OCI-LY3 (cell line): ENCODE measurements at regions not wholly inside any gene's neighbourhood (a gene's known extent, or its start where the extent isn't known, plus 50 kb on each side); places are given as distances from the start of the nearest gene placed in this dataset.

Source experiments
- H2AFZ ChIP-seq: fragments of 200-600, 300-600 bp; shearing (Covaris generic); 2 replicates; pipeline ENCODE4 v1.6.0; 2014; ENCODE audit warnings: antibody characterized with exemption, low read depth, low read length
- H3K27ac ChIP-seq: fragments of 200-600, 300-600 bp; sonication (generic); 2 replicates; pipeline ENCODE4 v1.5.1; 2014; ENCODE audit warnings: mild to moderate bottlenecking, low read length, moderate library complexity, mixed read lengths
- H3K27me3 ChIP-seq: fragments of 200-600, 300-600 bp; sonication (generic); 2 replicates; pipeline ENCODE4 v1.6.1; 2014; ENCODE audit warnings: low read depth, low read length, mixed read lengths
- H3K36me3 ChIP-seq: fragments of 200-600, 300-600 bp; sonication (generic); replicated peaks from 2 replicates; pipeline ENCODE3; 2014; ENCODE audit warnings: low read depth, low read length, mixed read lengths
- H3K4me1 ChIP-seq: fragments of 300-600, 200-600 bp; sonication (generic); 2 replicates; pipeline ENCODE4 v1.6.1; 2014; ENCODE audit warnings: low read length, mixed read lengths
- H3K4me2 ChIP-seq: fragments of 200-600, 300-600 bp; sonication (generic); 2 replicates; pipeline ENCODE4 v1.6.1; 2014; ENCODE audit warnings: low read length, mixed read lengths
- H3K4me3 ChIP-seq: fragments of 300-600, 200-600 bp; sonication (generic); 2 replicates; pipeline ENCODE4 v1.5.1; 2014; ENCODE audit warnings: antibody characterized with exemption, mild to moderate bottlenecking, low read length, moderate library complexity
- H3K79me2 ChIP-seq: fragments of 300-600, 200-600 bp; shearing (Covaris generic); 2 replicates; pipeline ENCODE4 v1.6.1; 2014; ENCODE audit warnings: mild to moderate bottlenecking, low read length, mixed read lengths
- H3K9ac ChIP-seq: fragments of 300-600, 200-600 bp; shearing (Covaris generic); 2 replicates; pipeline ENCODE4 v1.6.0; 2014; ENCODE audit warnings: mild to moderate bottlenecking, low read length, moderate library complexity
- H3K9me3 ChIP-seq: fragments of 200-600, 300-600 bp; shearing (Covaris generic); 2 replicates; pipeline ENCODE4 v1.6.1; 2014; ENCODE audit warnings: low read length, mixed read lengths; ENCODE audit not compliant: insufficient read depth
- H4K20me1 ChIP-seq: fragments of 200-600, 300-600 bp; sonication (generic); 2 replicates; pipeline ENCODE4 v1.6.1; 2016; ENCODE audit warnings: low read length, mixed read lengths; ENCODE audit not compliant: insufficient read depth
- EZH2phosphoT487 ChIP-seq: fragments of 200-600 bp; shearing (Covaris generic); IDR thresholded peaks from 2 replicates; pipeline ENCODE4 v1.6.1; 2018; ENCODE audit warnings: antibody characterized with exemption, mixed run types, low read depth
- TF ChIP-seq, protein P1 (sequence below): fragments of 200-600, 300-600 bp; sonication (generic); IDR thresholded peaks from 2 replicates; pipeline ENCODE4 v1.5.1; 2014; ENCODE audit warnings: antibody characterized with exemption, low read length, low read depth

DNA sequence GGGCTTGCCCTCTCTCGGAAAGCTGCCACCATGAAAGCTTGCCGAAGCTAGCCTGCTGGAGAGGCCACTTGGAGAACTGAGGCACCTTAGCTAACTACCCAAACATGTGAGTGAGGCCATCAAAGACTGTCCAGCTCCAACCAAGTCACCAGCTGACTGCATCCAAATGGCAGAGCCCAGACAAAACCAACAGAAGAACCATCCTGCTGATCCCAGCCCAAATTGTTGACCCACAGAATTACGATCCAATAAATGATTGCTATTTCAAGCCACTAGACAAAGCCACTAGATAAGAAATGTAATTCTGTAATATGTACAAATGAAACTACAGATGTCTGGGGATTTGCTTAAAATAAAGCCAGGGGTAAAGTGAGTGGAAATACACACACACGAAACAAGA, 109.8 kb upstream of the TRPM1 start:
- Histone ChIP-seq H3K4me3 (no peak overlapping the region), H3K4me2 (no peak overlapping the region), H4K20me1 (no peaks in the 10 kb centered on the region), H3K9ac (no peak overlapping the region), H3K27ac (no peak overlapping the region), H3K79me2 (no peaks in the 10 kb centered on the region), H3K27me3 (no peaks in the 10 kb centered on the region), H2AFZ (no peak overlapping the region), H3K36me3 (peaks cover 6% of the 10 kb centered on the region), H3K9me3 (peaks cover 7% of the 10 kb centered on the region; the same call in 1 of the 2 replicates), H3K4me1 (peaks cover 12% of the 10 kb centered on the region)
- TF ChIP-seq, protein P1, sequence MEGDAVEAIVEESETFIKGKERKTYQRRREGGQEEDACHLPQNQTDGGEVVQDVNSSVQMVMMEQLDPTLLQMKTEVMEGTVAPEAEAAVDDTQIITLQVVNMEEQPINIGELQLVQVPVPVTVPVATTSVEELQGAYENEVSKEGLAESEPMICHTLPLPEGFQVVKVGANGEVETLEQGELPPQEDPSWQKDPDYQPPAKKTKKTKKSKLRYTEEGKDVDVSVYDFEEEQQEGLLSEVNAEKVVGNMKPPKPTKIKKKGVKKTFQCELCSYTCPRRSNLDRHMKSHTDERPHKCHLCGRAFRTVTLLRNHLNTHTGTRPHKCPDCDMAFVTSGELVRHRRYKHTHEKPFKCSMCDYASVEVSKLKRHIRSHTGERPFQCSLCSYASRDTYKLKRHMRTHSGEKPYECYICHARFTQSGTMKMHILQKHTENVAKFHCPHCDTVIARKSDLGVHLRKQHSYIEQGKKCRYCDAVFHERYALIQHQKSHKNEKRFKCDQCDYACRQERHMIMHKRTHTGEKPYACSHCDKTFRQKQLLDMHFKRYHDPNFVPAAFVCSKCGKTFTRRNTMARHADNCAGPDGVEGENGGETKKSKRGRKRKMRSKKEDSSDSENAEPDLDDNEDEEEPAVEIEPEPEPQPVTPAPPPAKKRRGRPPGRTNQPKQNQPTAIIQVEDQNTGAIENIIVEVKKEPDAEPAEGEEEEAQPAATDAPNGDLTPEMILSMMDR: no peak
- no peak for TF ChIP-seq EZH2phosphoT487

DNA sequence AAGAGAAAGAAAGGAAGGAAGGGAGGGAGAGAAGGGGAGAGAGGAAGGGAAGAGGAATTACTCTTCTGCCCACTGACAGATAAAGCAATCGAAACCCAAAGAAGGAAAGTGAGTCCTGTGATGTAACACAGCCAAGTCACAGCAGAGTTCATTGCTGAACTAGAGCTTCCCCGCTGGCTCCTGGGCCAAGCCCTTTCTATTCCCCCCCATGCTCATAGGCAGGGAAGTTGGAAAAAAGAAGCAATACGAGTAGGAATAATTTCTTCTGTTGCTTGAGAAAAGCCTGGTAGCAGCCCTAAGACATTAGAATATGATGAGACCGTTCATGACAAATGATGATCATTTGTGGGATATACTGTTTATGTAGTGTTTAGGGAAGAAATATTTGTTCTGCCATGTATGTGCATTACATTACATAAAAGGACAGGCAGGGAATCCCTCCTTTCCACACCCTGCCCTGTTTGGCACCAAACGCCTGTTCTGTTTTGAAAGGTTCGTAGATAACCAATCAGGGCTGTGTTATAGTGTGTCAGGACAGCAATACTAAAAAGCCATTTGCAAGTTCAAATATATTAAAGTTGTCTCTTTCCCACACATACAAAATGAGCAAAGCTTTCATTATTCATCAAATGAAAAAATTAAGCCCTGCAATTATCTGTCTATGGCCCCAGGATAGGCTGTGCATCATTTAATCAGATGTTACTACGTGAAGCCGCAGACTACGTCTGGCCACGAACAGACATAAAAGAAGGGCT, 111.0 kb upstream of the TRPM1 start:
- Histone ChIP-seq H3K27ac (no peak overlapping the region), H3K9ac (no peak overlapping the region), H3K4me1 (peaks cover 20% of the 10 kb centered on the region), H2AFZ (no peak overlapping the region), H3K79me2 (no peaks in the 10 kb centered on the region), H3K27me3 (no peaks in the 10 kb centered on the region), H3K36me3 (peaks cover 6% of the 10 kb centered on the region), H4K20me1 (no peaks in the 10 kb centered on the region), H3K4me2 (no peak overlapping the region), H3K9me3 (peaks cover 7% of the 10 kb centered on the region; the same call in 1 of the 2 replicates), H3K4me3 (no peak overlapping the region)
- TF ChIP-seq EZH2phosphoT487: no peak
- TF ChIP-seq, protein P1: no peak

DNA sequence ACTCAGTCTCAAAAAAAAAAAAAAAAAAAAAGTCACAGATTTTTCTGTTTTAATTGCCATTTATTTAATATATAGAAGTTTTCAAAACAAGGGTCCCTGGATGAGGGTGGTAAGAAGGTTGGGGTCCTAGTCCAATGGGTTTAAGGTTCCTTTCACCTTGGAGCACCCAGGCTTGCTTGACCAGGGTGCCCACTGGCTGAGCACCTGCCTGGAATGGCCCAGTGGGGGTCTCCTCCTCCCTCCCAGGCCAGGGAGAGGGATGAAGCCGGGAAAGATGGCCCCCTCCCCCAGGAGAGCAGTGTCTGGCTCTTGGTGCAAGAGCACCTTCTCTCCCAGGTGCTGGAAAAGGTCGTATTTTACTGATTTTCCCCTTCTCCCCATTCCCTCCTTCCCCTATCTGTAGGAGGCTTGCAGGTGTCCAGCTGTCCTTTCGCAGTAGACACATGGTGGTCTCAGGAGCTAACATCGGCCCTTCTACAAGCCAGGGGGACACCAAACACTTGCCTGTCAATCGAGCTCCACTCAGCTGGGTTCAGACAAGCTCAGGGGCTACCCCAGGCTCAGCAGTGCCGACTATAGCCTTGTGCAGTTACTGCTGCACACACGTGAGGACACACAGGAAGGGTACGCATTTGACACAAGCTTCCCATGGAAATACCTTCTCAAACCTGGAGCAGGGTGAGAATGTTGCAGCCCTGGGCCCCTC, 112.3 kb upstream of the KLF13 start:
- peak overlapping the region; percentile 75 for H3K9ac ChIP-seq

More for the DNA sequence above, 112.3 kb upstream of the KLF13 start:
- Histone ChIP-seq H3K27me3 (no peaks in the 10 kb centered on the region), H4K20me1 (no peaks in the 10 kb centered on the region), H3K79me2 (no peaks in the 10 kb centered on the region), H2AFZ (no peak overlapping the region), H3K4me3 (peak overlapping the region; percentile 90), H3K36me3 (peaks cover 6% of the 10 kb centered on the region), H3K4me2 (peak overlapping the region; percentile 71), H3K27ac (0 out of 2 replicates have a peak overlapping the region, but pooled peaks have one; percentile 0), H3K4me1 (peaks cover 20% of the 10 kb centered on the region), H3K9me3 (peaks cover 7% of the 10 kb centered on the region; the same call in 1 of the 2 replicates)
- no peak for TF ChIP-seq EZH2phosphoT487
- TF ChIP-seq, protein P1: peak; percentile 62
